ENCODE measurements at regions not wholly inside any gene's neighbourhood (a gene's known extent, or its start where the extent isn't known, plus 50 kb on each side); places are given as distances from the start of the nearest gene placed in this dataset.
"Not testable (repeated sequence)": the region's sequence is repeated elsewhere in the genome, so short reads cannot be mapped to it uniquely, and the experiment has no call there.

GRCh38 chr5:2829239-2829638, 77.8 kb upstream of the IRX2 start:
- DNase-seq = no peak

- no peak for DNase-seq
Observed at GRCh38 chr5:2818936-2819335, 67.5 kb upstream of the IRX2 start.

- no peak for DNase-seq
Observed at GRCh38 chr5:2817031-2817603, 65.6 kb upstream of the IRX2 start.

- DNase-seq = no peak
Observed at GRCh38 chr5:2813678-2814077, 62.2 kb upstream of the IRX2 start.

- no peak for DNase-seq
Observed at GRCh38 chr5:2810644-2811043, 59.2 kb upstream of the IRX2 start.

- not testable (repeated sequence) for DNase-seq
Observed at GRCh38 chr5:2807244-2807643, 55.8 kb upstream of the IRX2 start.

GRCh38 chr5:2806176-2806575, 54.7 kb upstream of the IRX2 start:
- DNase-seq = no peak

GRCh38 chr5:2805080-2805479, 53.6 kb upstream of the IRX2 start:
- DNase-seq = no peak

- DNase-seq = no peak
Observed at GRCh38 chr5:2803751-2804150, 52.3 kb upstream of the IRX2 start.

GRCh38 chr5:2802693-2803365, 51.4 kb upstream of the IRX2 start:
- DNase-seq = no peak

- no peak for DNase-seq
Observed at GRCh38 chr5:2801577-2802525, 50.4 kb upstream of the IRX2 start.

Measured in NCI-H526 treated with DMSO at 0.1 percent for 48 hours (cell line).